ELF-1 (cell line): ENCODE measurements at regions not wholly inside any gene's neighbourhood (a gene's known extent, or its start where the extent isn't known, plus 50 kb on each side); places are given as distances from the start of the nearest gene placed in this dataset.
A peak's percentile ranks its signal among the peaks of the same experiment; 100 is the strongest.
"Not testable (repeated sequence)": the region's sequence is repeated elsewhere in the genome, so short reads cannot be mapped to it uniquely, and the experiment has no call there.

Experiments used
- DNase-seq: peaks from one replicate; pipeline ENCODE4 v3.0.0-alpha.2; 2016; ENCODE audit warnings: low read depth, low spot score

DNA sequence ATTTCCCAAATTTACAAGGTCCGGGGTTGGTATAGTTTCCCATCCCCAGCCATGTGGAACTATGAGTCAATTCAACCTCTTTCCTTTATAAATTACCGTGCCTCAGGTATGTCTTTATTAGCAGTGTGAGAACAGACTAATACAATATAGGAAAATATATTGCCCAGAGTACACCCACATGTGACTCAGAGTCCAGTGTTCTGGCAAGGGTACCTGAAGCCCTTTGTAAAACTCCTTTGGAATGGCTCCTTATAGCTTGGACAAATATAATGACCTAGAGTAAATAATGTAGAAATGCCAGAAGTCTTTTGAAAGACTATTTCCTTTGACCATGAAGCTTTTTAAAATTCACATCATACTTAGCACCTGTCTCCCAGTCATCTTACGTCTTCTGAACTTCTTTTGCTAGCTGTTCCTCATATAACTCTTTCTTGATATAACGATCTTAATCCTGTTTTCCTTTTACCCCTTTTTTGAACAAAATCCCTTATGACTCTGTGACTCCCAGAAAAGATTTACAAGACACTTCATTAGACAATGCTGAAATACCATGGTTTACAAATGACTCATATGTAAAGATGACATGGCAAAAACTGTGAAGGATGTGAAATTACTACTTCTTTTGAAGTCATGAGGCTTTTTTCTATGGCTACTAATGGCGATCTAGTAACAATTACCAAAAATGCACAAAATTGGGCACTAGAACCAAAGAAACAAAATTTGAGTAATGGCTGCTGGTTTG lies 408.9 kb downstream of the NAP1L3 start:
- DNase-seq: no peak

DNA sequence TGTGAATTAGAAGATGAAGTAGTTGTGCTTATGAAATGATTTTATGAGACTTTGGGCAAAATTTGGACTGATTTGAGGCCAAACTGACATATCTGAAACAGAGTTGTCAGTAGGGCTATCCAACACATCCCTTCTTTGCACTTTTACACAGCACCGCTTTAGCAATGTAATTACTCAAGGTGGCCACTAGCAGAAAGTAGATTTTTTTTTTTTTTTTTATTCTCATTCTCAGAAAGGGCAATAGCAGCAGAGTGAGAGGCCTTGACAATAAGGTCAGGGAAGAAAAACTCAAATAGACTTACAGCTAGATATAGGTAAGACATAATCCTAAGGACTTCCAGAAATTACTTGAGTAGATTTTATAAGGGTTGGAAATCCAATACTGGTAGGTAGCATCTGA lies 414.3 kb downstream of the NAP1L3 start:
- DNase-seq: no peak

DNA sequence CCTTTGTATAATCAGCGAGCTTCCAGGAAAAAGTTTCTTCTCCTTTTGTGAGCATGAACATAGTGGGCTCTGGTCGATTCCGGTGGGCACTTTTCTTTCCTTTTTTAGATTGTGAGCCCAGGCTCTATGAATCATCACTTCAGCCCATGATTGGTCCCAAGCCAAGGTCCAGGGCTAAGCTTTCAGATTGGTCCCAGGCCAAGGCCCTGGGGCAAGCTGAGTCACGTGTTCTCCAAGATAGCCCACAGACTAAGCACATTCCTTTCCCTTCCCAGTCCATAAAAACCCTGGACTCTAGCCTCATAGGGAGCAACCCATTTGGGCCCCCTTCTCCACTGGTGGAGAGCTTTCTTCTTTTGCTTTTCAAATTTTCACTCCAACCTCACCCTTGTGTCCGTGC lies 430.5 kb downstream of the NAP1L3 start:
- peak; percentile 4 for DNase-seq

DNA sequence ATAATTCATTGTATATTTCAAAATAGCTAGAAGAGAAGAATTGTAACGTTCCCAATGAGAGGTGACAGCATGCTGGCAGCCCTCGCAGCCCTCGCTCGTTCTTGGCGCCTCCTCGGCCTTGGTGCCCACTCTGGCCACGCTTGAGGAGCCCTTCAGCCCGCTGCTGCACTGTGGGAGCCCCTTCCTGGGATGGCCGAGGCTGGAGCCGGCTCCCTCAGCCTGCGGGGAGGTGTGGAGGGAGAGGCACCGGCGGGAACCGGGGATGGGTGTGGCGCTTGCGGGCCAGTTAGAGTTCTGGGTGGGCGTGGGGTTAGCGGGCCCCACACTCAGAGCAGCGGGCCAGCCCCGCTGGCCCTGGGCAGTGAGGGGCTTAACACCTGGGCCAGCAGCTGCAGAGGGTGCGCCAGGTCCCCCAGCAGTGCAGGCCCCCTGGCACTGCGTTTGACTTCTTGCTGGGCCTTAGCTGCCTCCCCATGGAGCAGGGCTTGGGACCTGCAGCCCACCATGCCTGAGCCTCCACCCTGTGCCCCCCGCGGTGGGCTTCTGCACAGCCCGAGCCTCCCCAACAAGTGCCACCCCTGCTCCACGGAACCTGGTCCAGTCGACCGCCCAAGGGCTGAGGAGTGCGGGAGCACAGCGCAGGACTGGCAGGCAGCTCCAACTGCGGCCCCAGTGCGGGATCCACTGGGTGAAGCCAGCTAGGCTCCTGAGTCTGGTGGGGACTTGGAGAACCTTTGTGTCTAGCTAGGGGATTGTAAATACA lies 437.7 kb downstream of the NAP1L3 start:
- DNase-seq: not testable (repeated sequence)

DNA sequence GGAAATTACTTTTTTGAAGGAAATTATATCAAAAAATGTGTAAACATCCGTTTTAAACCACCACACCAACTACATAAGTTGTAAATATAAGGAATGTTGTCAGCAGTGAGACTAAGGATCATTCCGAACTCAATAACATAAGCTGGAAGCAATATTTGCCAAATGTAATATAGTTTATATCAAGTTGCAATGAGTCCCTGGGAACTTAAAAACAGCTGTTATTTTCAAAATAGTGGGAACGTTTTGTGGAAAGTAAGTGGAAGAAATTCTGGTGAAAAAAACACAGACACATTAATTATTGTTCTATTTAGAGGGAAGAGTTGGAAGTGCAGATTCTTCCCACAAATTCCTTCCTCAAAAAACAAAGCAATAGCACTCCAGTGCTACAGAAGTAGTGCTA lies 444.3 kb downstream of the NAP1L3 start:
- no peak for DNase-seq
